Sigmoid colon (tissue), 6 donors: ENCODE measurements at regions not wholly inside any gene's neighbourhood (a gene's known extent, or its start where the extent isn't known, plus 50 kb on each side); places are given as distances from the start of the nearest gene placed in this dataset.

Experiments
- DNase-seq: peaks from one replicate; pipeline ENCODE4 v3.0.0-alpha.2; 2019
- H3K27ac ChIP-seq, 4 donors: fragments of 200-600 bp; sonication (generic); one replicate each; pipeline ENCODE4 v1.5.1; 2016 to 2019; ENCODE audit warnings: mild to moderate bottlenecking in 1 of 4
- H3K27me3 ChIP-seq, 3 donors: fragments of 200-600 bp; sonication (generic); one replicate each; pipeline ENCODE4 v1.5.1; 2019; ENCODE audit warnings: mild to moderate bottlenecking in 1 of 3
- H3K36me3 ChIP-seq, 4 donors: fragments of 200-600 bp; sonication (generic); one replicate each; pipeline ENCODE4 v1.5.1; 2016 to 2019
- H3K4me1 ChIP-seq, 4 donors: fragments of 200-600 bp; sonication (generic); one replicate each; pipeline ENCODE4 v1.5.1; 2017 to 2019
- H3K4me3 ChIP-seq, 4 donors: fragments of 200-600 bp; sonication (generic); one replicate each; pipeline ENCODE4 v1.5.1; 2017 to 2019; ENCODE audit warnings: mild to moderate bottlenecking in 2 of 4, moderate library complexity in 1 of 4
- H3K9me3 ChIP-seq, 4 donors: fragments of 200-600 bp in 3 of 4; sonication (generic) in 3 of 4; one replicate each; pipeline versions ENCODE4 v1.5.1 to v1.6.1; 2013 to 2019
- EP300 ChIP-seq, 4 donors: sonication (generic); formaldehyde crosslinking; IDR thresholded peaks; one replicate each; pipeline ENCODE4 v1.6.1; 2017; ENCODE audit warnings: antibody characterized with exemption in 4 of 4
- POLR2A ChIP-seq, 2 donors: fragments of 450-650 bp; IDR thresholded peaks; one replicate each; pipeline ENCODE4 v1.6.1; 2016; ENCODE audit warnings: antibody characterized with exemption in 2 of 2, mild to moderate bottlenecking in 2 of 2, moderate library complexity in 2 of 2
- POLR2AphosphoS5 ChIP-seq, 4 donors: sonication (generic); formaldehyde crosslinking; IDR thresholded peaks; one replicate each; pipeline ENCODE4 v1.6.1; 2017; ENCODE audit warnings: antibody characterized with exemption in 4 of 4
- WGBS, 2 donors: extraction: QIAGEN DNeasy Blood & Tissue Kit; methylation state at CpG; one replicate each; pipeline ENCODE4 v1.1.7; 2013; 5-methylcytosine and 5-hydroxymethylcytosine counted together
- intact Hi-C: fragments of 100-400 bp; cut with DNase I; formaldehyde crosslinking; loops from one replicate; pipeline ENCODE4 v1.15.1; 2023
- TF ChIP-seq, protein P1 (sequence below), 4 experiments: fragments of 450-650 bp in 3 of 4; fragments of 200-600 bp in 1 of 4; IDR thresholded peaks; one replicate each; pipeline ENCODE4 v1.5.1; 2016 to 2019; ENCODE audit warnings: antibody characterized with exemption in 4 of 4, mild to moderate bottlenecking in 3 of 4, moderate library complexity in 2 of 4
- donor health status: healthy with polysubstance abuse.
- donor health status: healthy.

- Histone ChIP-seq H3K4me3 (no peak overlapping the region), H3K9me3 (peaks cover 0 to 3% (median 0%) of the 10 kb centered on the region in 4 donors), H3K36me3 (no peaks in the 10 kb centered on the region), H3K4me1 (no peaks in the 10 kb centered on the region), H3K27ac (no peak overlapping the region), H3K27me3 (no peaks in the 10 kb centered on the region)
- intact Hi-C loops, result no loop called here
- TF ChIP-seq POLR2AphosphoS5 (IDR thresholded peaks at IDR 0.05) (no peak), EP300 (IDR thresholded peaks at IDR 0.05) (no peak)
- DNase-seq, result no peak
- 58 to 65% methylated on average over 4 of the region's 4 CpGs for whole genome bisulfite sequencing, 2 donors
Observed at GRCh38 chr17:53449324-53449723, 373.4 kb upstream of the KIF2B start.

GRCh38 chr17:53428913-53429312 is 393.8 kb upstream of the KIF2B start:
- Histone ChIP-seq H3K4me1 (no peaks in the 10 kb centered on the region), H3K9me3 (no peaks in the 10 kb centered on the region), H3K4me3 (no peak overlapping the region), H3K27me3 (no peaks in the 10 kb centered on the region), H3K27ac (no peak overlapping the region), H3K36me3 (no peaks in the 10 kb centered on the region)
- 22 to 65% methylated on average over 1 of the region's 1 CpG for WGBS, 2 donors
- DNase-seq, result no peak
- intact Hi-C loops, result no loop called here
- TF ChIP-seq, protein P1, sequence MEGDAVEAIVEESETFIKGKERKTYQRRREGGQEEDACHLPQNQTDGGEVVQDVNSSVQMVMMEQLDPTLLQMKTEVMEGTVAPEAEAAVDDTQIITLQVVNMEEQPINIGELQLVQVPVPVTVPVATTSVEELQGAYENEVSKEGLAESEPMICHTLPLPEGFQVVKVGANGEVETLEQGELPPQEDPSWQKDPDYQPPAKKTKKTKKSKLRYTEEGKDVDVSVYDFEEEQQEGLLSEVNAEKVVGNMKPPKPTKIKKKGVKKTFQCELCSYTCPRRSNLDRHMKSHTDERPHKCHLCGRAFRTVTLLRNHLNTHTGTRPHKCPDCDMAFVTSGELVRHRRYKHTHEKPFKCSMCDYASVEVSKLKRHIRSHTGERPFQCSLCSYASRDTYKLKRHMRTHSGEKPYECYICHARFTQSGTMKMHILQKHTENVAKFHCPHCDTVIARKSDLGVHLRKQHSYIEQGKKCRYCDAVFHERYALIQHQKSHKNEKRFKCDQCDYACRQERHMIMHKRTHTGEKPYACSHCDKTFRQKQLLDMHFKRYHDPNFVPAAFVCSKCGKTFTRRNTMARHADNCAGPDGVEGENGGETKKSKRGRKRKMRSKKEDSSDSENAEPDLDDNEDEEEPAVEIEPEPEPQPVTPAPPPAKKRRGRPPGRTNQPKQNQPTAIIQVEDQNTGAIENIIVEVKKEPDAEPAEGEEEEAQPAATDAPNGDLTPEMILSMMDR (IDR thresholded peaks at IDR 0.05), result no peak
- TF ChIP-seq POLR2A (IDR thresholded peaks at IDR 0.05) (no peak), EP300 (IDR thresholded peaks at IDR 0.05) (no peak), POLR2AphosphoS5 (IDR thresholded peaks at IDR 0.05) (no peak)

DNA sequence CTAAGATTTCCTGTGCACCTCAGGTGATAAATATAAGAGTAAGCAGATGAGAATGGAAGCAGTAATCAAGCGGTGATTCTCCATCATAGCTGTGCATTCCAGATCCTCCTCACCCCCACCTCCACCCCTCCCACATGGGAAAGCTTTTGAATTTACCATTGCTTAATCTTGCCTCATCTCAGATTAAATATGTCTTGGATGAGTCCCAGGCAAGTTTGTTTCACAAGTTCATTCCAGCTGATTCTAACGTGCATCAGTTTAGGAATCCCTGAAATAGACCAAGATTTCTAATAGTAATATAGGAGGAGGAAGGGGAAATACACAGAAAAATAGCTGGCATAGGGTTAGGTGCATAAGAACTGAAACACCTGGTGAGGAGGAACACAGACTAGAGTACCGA is 396.2 kb upstream of the KIF2B start:
- TF ChIP-seq EP300 (IDR thresholded peaks at IDR 0.05), result no peak
- no peak for TF ChIP-seq POLR2A (IDR thresholded peaks at IDR 0.05)
- no peak for TF ChIP-seq POLR2AphosphoS5 (IDR thresholded peaks at IDR 0.05)
- TF ChIP-seq, protein P1 (IDR thresholded peaks at IDR 0.05), result no peak
- Histone ChIP-seq H3K4me3 (no peak overlapping the region), H3K9me3 (no peaks in the 10 kb centered on the region), H3K27ac (no peak overlapping the region), H3K4me1 (no peaks in the 10 kb centered on the region), H3K36me3 (no peaks in the 10 kb centered on the region), H3K27me3 (no peaks in the 10 kb centered on the region)
- no peak for DNase-seq
- intact Hi-C loops, result no loop called here
- 81 to 84% methylated on average over 3 of the region's 3 CpGs for WGBS, 2 donors

DNA sequence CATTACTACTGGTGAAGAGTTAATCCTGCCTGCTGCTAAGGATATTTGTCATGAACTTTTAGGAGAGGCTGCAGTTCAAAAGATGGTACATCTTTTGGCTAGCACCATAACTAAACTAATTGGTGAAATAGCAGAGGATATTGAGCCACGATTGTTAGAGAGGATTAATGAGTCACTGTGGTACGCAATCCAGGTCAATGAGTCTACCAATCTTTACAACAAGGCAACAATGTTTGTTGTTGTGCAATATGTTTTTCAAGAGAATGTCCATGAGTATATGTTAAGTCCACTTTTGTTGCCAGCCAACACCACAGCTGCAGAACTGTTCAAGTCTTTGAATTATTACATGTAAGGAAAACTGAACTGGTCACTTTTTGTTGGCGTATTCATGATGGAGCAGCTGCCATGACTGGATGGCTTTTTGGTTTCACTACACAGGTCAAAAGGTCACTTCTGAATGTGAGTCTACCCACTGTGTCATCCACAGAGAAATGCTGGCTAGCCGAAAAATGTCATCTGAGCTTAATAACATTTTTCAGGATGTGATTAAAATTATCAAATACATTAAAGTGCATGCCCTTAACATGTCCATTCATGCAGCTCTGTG is 402.6 kb upstream of the KIF2B start:
- intact Hi-C loops, result no loop called here
- H3K27ac ChIP-seq, result no peak overlapping the region
- H3K9me3 ChIP-seq, result no peaks in the 10 kb centered on the region
- H3K36me3 ChIP-seq, result no peaks in the 10 kb centered on the region
- no peaks in the 10 kb centered on the region for H3K27me3 ChIP-seq
- TF ChIP-seq EP300 (IDR thresholded peaks at IDR 0.05), result no peak
- TF ChIP-seq, protein P1 (IDR thresholded peaks at IDR 0.05), result no peak
- no peak for TF ChIP-seq POLR2AphosphoS5 (IDR thresholded peaks at IDR 0.05)
- TF ChIP-seq POLR2A (IDR thresholded peaks at IDR 0.05), result no peak
- no peak for DNase-seq
- WGBS, 2 donors, result 86% methylated on average over 4 of the region's 4 CpGs
- no peaks in the 10 kb centered on the region for H3K4me1 ChIP-seq
- H3K4me3 ChIP-seq, result no peak overlapping the region

- Histone ChIP-seq H3K4me3 (no peak overlapping the region), H3K9me3 (peaks cover 0 to 2% (median 0%) of the 10 kb centered on the region in 4 donors), H3K4me1 (no peaks in the 10 kb centered on the region), H3K36me3 (no peaks in the 10 kb centered on the region), H3K27ac (no peak overlapping the region), H3K27me3 (no peaks in the 10 kb centered on the region)
- intact Hi-C loops, result no loop called here
- WGBS, 2 donors, result 50 to 71% methylated on average over 2 of the region's 2 CpGs
- DNase-seq, result no peak
- TF ChIP-seq POLR2A (IDR thresholded peaks at IDR 0.05), result no peak
- TF ChIP-seq POLR2AphosphoS5 (IDR thresholded peaks at IDR 0.05), result no peak
- no peak for TF ChIP-seq EP300 (IDR thresholded peaks at IDR 0.05)
Observed at GRCh38 chr17:53409588-53409987, 413.1 kb upstream of the KIF2B start.

DNA sequence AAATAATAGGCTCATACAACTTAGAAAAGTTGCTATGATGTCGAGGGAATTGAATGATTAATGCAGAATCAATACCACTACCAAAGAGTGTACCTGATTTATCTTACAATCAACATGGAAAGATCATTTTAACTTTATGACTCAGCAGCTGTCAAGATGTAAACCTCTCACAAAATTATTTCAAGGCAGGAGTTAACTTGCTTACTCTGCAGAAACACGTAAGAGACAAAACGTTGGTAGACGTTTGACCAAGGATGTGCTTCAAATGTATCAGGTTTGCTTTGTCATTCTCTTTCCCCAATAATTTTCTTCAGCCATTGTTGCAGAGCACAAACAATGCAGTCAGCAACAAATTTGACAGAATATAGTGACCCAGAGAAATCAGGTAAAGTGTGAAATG is 415.8 kb upstream of the KIF2B start:
- no peak for DNase-seq
- peaks cover 0 to 3% (median under 1%) of the 10 kb centered on the region in 4 donors for H3K9me3 ChIP-seq
- no peaks in the 10 kb centered on the region for H3K36me3 ChIP-seq
- no peaks in the 10 kb centered on the region for H3K4me1 ChIP-seq
- H3K4me3 ChIP-seq, result no peak overlapping the region
- no peaks in the 10 kb centered on the region for H3K27me3 ChIP-seq
- TF ChIP-seq, protein P1 (IDR thresholded peaks at IDR 0.05), result no peak
- TF ChIP-seq POLR2AphosphoS5 (IDR thresholded peaks at IDR 0.05), result no peak
- no peak for TF ChIP-seq POLR2A (IDR thresholded peaks at IDR 0.05)
- TF ChIP-seq EP300 (IDR thresholded peaks at IDR 0.05), result no peak
- intact Hi-C loops, result no loop called here
- 80 to 84% methylated on average over 4 of the region's 4 CpGs for WGBS, 2 donors
- no peak overlapping the region for H3K27ac ChIP-seq
